ENCODE measurements at regions not wholly inside any gene's neighbourhood (a gene's known extent, or its start where the extent isn't known, plus 50 kb on each side); places are given as distances from the start of the nearest gene placed in this dataset.

DNA sequence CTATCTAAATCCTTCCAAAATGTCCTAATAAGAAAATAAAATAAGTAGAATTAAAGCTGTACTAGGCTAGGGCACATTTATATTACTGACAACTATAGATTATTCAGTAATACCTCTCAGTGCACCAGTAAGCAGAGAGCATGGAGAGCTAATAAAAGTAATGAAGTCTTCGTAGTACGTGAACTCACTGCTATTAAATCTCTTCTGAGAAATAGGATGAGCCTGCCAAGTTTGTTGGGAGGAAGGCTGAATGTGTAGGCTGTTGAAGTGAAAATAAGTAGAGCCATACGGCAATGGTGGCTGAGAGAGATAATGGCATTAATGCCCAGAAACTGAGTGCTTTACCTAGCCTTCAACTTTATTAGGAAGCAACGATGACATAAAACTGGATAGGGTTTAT, 73.9 kb upstream of the NR5A2 start:
- TF ChIP-seq, protein P1, sequence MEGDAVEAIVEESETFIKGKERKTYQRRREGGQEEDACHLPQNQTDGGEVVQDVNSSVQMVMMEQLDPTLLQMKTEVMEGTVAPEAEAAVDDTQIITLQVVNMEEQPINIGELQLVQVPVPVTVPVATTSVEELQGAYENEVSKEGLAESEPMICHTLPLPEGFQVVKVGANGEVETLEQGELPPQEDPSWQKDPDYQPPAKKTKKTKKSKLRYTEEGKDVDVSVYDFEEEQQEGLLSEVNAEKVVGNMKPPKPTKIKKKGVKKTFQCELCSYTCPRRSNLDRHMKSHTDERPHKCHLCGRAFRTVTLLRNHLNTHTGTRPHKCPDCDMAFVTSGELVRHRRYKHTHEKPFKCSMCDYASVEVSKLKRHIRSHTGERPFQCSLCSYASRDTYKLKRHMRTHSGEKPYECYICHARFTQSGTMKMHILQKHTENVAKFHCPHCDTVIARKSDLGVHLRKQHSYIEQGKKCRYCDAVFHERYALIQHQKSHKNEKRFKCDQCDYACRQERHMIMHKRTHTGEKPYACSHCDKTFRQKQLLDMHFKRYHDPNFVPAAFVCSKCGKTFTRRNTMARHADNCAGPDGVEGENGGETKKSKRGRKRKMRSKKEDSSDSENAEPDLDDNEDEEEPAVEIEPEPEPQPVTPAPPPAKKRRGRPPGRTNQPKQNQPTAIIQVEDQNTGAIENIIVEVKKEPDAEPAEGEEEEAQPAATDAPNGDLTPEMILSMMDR (IDR thresholded peaks at IDR 0.05; ENCODE audit: low read depth, low read length) = no peak
- H3K4me3 ChIP-seq (ENCODE audit: low read depth, low read length) = no peak overlapping the region
- in situ Hi-C loops (cut with HindIII; ENCODE audit: low sequenced_read_pairs) = no loop called here
- no peak for DNase-seq (ENCODE audit: low read depth, low spot score)

DNA sequence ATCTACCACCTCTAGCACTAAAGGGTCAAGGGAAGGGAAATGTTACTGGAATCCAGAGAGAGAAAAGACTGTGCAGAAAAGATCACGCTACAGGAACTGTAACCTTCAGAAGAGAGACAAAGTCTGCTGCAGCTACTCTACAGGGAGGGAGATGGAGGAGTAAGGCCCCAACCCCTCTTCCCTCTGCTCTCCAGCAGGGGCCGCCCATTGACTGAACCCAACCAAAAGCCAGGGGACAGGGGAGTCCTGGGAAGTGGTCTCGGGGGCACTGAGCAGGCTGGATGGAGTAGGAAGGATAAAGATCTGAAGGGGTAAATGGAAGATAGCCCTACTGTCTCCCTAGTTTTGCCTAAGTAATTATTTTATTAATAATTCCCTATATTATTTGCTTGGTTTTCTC, 72.8 kb upstream of the NR5A2 start:
- TF ChIP-seq, protein P1 (IDR thresholded peaks at IDR 0.05; ENCODE audit: low read depth, low read length) = peak; percentile 47
- in situ Hi-C loops (cut with HindIII; ENCODE audit: low sequenced_read_pairs) = no loop called here
- no peak for DNase-seq (ENCODE audit: low read depth, low spot score)
- no peak overlapping the region for H3K4me3 ChIP-seq (ENCODE audit: low read depth, low read length)

DNA sequence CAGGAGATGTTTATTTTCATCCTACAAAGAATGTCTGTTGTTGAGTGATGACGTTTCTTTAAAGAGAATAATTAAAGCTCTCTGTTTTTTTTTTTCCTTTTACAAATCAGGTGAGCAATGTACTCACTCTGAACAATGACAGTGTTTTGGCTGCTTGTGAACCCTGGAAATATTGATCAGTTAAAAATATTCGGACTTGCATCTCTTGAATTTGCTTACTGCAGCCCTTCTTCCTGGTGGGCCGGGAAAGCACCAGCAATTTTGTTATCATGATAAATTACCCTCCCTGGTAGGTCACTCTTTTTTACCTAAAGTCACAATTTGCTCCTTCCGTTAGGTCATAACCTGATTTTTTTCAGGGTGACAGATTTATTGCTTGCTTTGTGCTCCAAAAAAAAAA, 72.3 kb upstream of the NR5A2 start:
- TF ChIP-seq, protein P1 (IDR thresholded peaks at IDR 0.05; ENCODE audit: low read depth, low read length) = no peak
- H3K4me3 ChIP-seq (ENCODE audit: low read depth, low read length) = no peak overlapping the region
- in situ Hi-C loops (cut with HindIII; ENCODE audit: low sequenced_read_pairs) = no loop called here
- DNase-seq (ENCODE audit: low read depth, low spot score) = no peak

DNA sequence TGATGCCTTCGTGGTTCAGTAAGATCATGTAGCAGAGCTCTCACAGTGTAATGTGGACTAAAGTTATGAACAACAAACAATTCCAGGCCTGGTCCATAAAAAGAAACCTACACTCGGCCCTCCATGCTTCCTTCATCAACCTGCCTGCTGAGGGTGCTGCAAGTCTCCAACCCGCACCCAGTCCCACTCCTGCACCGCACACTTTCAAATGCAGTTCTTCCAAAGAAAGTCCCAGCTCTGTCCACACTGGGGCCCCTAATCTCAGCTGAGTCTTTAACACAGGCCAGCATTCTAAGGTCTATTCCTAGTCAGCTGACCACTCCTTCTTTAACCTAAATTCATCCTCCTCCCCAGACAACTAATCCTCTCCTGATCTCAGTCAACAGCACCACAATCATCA, 71.5 kb upstream of the NR5A2 start:
- TF ChIP-seq, protein P1 (IDR thresholded peaks at IDR 0.05; ENCODE audit: low read depth, low read length) = no peak
- in situ Hi-C loops (cut with HindIII; ENCODE audit: low sequenced_read_pairs) = no loop called here
- no peak for DNase-seq (ENCODE audit: low read depth, low spot score)
- H3K4me3 ChIP-seq (ENCODE audit: low read depth, low read length) = no peak overlapping the region

DNA sequence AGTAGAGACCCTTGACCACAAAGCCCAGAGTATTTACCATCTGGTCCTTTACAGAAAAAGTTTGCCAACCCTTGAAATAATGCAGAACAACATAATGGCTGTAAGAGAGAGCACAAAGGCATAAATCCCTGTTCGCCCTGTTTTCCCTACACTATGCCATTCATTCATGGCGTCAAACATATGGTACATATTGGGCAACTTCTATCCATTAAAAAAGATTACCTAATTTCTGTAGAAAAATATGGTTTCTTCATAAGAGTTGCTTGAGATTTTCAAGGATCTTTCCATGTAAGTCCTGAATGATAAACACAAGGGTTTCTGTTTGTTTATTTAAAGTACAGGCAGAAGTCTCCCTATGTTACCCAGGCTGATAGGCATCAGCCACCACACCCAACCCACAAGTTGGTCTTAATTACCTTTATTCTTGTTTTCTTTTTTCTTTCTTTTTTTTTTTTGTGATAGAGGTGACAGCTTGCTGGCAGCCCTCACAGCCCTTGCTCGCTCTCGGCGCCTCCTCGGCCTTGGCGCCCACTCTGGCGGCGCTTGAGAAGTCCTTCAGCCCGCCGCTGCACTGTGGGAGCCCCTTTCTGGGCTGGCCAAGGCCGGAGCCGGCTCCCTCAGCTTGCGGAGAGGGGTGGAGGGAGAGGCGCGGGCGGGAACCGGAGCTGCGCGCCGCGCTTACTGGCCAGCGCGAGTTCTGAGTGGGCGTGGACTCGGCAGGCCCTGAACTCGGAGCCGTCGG, 68.3 kb upstream of the NR5A2 start:
- no peak overlapping the region for H3K4me3 ChIP-seq (ENCODE audit: low read depth, low read length)
- TF ChIP-seq, protein P1 (IDR thresholded peaks at IDR 0.05; ENCODE audit: low read depth, low read length) = no peak
- DNase-seq (ENCODE audit: low read depth, low spot score) = no peak
- in situ Hi-C loops (cut with HindIII; ENCODE audit: low sequenced_read_pairs) = no loop called here

DNA sequence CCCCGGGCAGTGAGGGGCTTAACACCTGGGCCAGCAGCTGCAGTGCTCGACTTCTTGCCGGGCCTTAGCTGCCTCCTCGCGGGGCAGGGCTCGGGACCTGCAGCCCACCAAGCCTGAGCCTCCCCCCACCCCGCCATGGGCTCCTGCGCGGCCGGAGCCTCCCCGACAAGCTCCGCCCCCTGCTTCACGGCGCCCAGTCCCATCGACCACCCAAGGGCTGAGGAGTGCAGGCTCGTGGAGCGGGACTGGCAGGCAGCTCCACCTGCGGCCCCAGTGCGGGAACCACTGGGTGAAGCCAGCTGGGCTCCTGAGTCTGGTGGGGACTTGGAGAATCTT, 67.8 kb upstream of the NR5A2 start:
- no peak overlapping the region for H3K4me3 ChIP-seq (ENCODE audit: low read depth, low read length)
- in situ Hi-C loops (cut with HindIII; ENCODE audit: low sequenced_read_pairs) = no loop called here
- no peak for DNase-seq (ENCODE audit: low read depth, low spot score)
- TF ChIP-seq, protein P1 (IDR thresholded peaks at IDR 0.05; ENCODE audit: low read depth, low read length) = no peak
